ENCODE measurements at regions not wholly inside any gene's neighbourhood (a gene's known extent, or its start where the extent isn't known, plus 50 kb on each side); places are given as distances from the start of the nearest gene placed in this dataset.

DNA sequence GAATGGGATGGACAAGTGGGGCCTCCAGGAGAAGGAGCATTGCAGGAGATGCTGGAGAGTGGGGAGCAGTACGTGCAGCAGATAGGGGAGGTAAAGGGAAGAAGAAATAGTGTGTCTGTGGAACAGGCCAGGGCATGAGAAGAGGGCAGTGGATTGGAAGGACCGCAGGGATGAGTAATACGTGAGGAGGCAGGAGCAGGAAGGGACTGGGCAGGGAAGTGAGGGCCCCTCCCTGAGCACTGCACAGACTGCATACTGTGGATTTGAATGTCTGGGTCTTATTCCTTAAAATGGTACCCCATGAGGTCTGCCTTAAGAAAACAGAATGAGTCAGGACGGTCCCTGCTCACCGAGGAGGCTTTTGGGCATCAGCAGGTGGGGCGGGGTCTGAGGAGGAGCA is 210.0 kb upstream of the NDN start:
- Histone ChIP-seq H3K9me3 (no peaks in the 10 kb centered on the region), H3K36me3 (ENCODE audit: control insufficient read depth in 2 of 2, extremely low read depth in 1 of 2, insufficient read depth in 1 of 2, low read length in 1 of 2) (no peaks in the 10 kb centered on the region), H3K27ac (ENCODE audit: low read length) (no peak overlapping the region), H3K4me3 (ENCODE audit: control insufficient read depth in 1 of 2, extremely low read depth in 1 of 2, low read length in 1 of 2) (no peak overlapping the region), H3K27me3 (replicated peaks in 1 of 2; ENCODE audit: control insufficient read depth in 2 of 2, extremely low read depth in 1 of 2, insufficient read depth in 2 of 2, low read length in 1 of 2) (no peaks in the 10 kb centered on the region), H3K4me1 (ENCODE audit: control insufficient read depth in 1 of 2, extremely low read depth in 1 of 2, insufficient read depth in 2 of 2, low read length in 2 of 2) (no peaks in the 10 kb centered on the region)
- CTCF ChIA-PET = no interaction called here
- peaks cover 10 to 28% (median 11%) of the 10 kb centered on the region in 3 donors for H3K9me3 Mint-ChIP-seq
- WGBS (ENCODE audit: insufficient coverage) = 72% methylated on average over 4 of the region's 6 CpGs
- no peak for ATAC-seq (replicated peaks in 1 of 4)
- no peaks in the 10 kb centered on the region for H3K27me3 Mint-ChIP-seq
- no peaks in the 10 kb centered on the region for H3K36me3 Mint-ChIP-seq
- peaks cover 0 to 2% (median 0%) of the 10 kb centered on the region in 3 donors for H3K4me1 Mint-ChIP-seq
- POLR2A ChIA-PET = no interaction called here
- no peak for DNase-seq
- no peak overlapping the region for H3K27ac Mint-ChIP-seq
- no peak overlapping the region for H3K4me3 Mint-ChIP-seq

DNA sequence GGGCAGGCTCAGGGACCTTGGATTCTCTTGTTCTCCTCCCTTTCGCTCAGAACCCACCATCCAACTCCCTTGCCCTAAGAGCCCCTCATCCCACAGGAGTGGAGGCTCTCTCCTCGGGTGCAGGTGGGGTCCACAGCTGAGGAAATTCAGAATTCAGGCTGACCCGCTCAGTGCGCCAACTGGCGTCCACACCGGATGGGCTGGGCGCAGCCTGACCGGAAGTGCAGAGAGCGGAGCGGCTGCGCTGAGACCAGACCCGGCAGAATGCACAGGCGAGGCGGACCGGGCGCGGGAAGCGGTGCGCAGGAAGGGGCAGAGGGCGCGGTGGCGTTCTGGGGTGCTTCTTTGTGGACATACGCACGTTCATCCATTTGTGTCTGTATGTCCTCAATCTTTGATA is 210.4 kb upstream of the NDN start:
- no peaks in the 10 kb centered on the region for H3K9me3 ChIP-seq
- ATAC-seq (replicated peaks in 1 of 4) (no peak), DNase-seq (no peak)
- no peaks in the 10 kb centered on the region for H3K4me1 ChIP-seq (ENCODE audit: control insufficient read depth in 1 of 2, extremely low read depth in 1 of 2, insufficient read depth in 2 of 2, low read length in 2 of 2)
- H3K4me3 Mint-ChIP-seq = no peak overlapping the region
- H3K27me3 Mint-ChIP-seq = no peaks in the 10 kb centered on the region
- no peak overlapping the region for H3K27ac ChIP-seq (ENCODE audit: low read length)
- ChIA-PET POLR2A (no interaction called here), CTCF (no interaction called here)
- H3K4me1 Mint-ChIP-seq = peaks cover 0 to 2% (median 0%) of the 10 kb centered on the region in 3 donors
- H3K27ac Mint-ChIP-seq = no peak overlapping the region
- WGBS (ENCODE audit: insufficient coverage) = 45% methylated on average over 23 of the region's 24 CpGs
- no peak overlapping the region for H3K4me3 ChIP-seq (ENCODE audit: control insufficient read depth in 1 of 2, extremely low read depth in 1 of 2, low read length in 1 of 2)
- no peaks in the 10 kb centered on the region for H3K36me3 Mint-ChIP-seq
- H3K27me3 ChIP-seq (replicated peaks in 1 of 2; ENCODE audit: control insufficient read depth in 2 of 2, extremely low read depth in 1 of 2, insufficient read depth in 2 of 2, low read length in 1 of 2) = no peaks in the 10 kb centered on the region
- H3K36me3 ChIP-seq (ENCODE audit: control insufficient read depth in 2 of 2, extremely low read depth in 1 of 2, insufficient read depth in 1 of 2, low read length in 1 of 2) = no peaks in the 10 kb centered on the region
- H3K9me3 Mint-ChIP-seq = peaks cover 10 to 28% (median 15%) of the 10 kb centered on the region in 3 donors

DNA sequence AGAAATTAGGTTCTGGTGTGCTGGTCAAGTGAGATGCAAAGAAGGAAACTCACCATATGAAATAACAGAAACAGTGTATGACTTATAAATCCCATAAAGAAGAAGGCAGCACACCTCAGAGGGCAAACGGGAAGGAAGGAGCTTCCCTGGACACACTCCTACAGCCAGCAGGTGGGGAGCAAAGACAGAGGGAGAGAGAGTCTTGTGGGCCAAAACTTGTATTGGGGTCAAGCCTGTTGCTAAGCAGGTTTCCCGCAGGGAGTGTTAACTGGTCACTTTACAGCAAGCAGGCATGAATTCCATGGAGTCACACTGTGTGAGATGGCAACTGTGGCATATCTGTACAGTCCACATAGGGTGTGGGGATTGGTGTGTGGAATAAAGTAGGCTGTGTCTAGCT is 222.9 kb upstream of the NDN start:
- H3K9me3 Mint-ChIP-seq = peaks cover 0 to 11% (median 5%) of the 10 kb centered on the region in 3 donors
- POLR2A ChIA-PET = no interaction called here

DNA sequence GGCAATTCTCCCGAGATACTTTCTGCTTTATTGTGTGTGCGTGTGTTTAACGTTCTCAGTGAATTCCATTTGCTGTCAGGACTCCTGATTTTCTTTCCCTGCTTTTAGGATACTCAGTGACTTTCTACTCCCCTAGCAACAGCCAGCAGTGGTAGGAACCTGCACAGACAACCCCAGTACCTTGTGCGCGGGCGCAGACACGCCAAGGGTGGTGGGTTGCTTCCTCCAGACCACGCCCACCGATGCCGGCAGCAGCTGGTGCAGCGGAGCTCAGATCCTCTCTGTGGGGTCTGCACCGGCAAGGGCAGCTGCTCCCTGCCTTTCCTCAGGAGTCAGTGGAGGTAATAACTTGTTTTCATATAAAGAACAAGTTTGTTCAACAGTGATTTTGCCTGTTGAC is 225.1 kb upstream of the NDN start:
- no peaks in the 10 kb centered on the region for H3K9me3 ChIP-seq
- ATAC-seq (replicated peaks in 1 of 4) = no peak
- H3K27ac ChIP-seq (ENCODE audit: low read length) = no peak overlapping the region
- Mint-ChIP-seq H3K36me3 (no peaks in the 10 kb centered on the region), H3K27ac (no peak overlapping the region), H3K27me3 (no peaks in the 10 kb centered on the region), H3K4me3 (no peak overlapping the region), H3K9me3 (peaks cover 0 to 11% (median 5%) of the 10 kb centered on the region in 3 donors), H3K4me1 (no peaks in the 10 kb centered on the region)
- no peak overlapping the region for H3K4me3 ChIP-seq (ENCODE audit: control insufficient read depth in 1 of 2, extremely low read depth in 1 of 2, low read length in 1 of 2)
- ChIA-PET CTCF (no interaction called here), POLR2A (no interaction called here)
- no peak for DNase-seq
- 43% methylated on average over 6 of the region's 12 CpGs for WGBS (ENCODE audit: insufficient coverage)
- no peaks in the 10 kb centered on the region for H3K4me1 ChIP-seq (ENCODE audit: control insufficient read depth in 1 of 2, extremely low read depth in 1 of 2, insufficient read depth in 2 of 2, low read length in 2 of 2)
- no peaks in the 10 kb centered on the region for H3K36me3 ChIP-seq (ENCODE audit: control insufficient read depth in 2 of 2, extremely low read depth in 1 of 2, insufficient read depth in 1 of 2, low read length in 1 of 2)
- H3K27me3 ChIP-seq (replicated peaks in 1 of 2; ENCODE audit: control insufficient read depth in 2 of 2, extremely low read depth in 1 of 2, insufficient read depth in 2 of 2, low read length in 1 of 2) = no peaks in the 10 kb centered on the region

More for the DNA sequence above, 222.9 kb upstream of the NDN start:
- no peak overlapping the region for H3K27ac Mint-ChIP-seq
- CTCF ChIA-PET = no interaction called here
- Histone ChIP-seq H3K27ac (ENCODE audit: low read length) (no peak overlapping the region), H3K4me1 (ENCODE audit: control insufficient read depth in 1 of 2, extremely low read depth in 1 of 2, insufficient read depth in 2 of 2, low read length in 2 of 2) (no peaks in the 10 kb centered on the region), H3K27me3 (replicated peaks in 1 of 2; ENCODE audit: control insufficient read depth in 2 of 2, extremely low read depth in 1 of 2, insufficient read depth in 2 of 2, low read length in 1 of 2) (no peaks in the 10 kb centered on the region), H3K4me3 (ENCODE audit: control insufficient read depth in 1 of 2, extremely low read depth in 1 of 2, low read length in 1 of 2) (no peak overlapping the region), H3K36me3 (ENCODE audit: control insufficient read depth in 2 of 2, extremely low read depth in 1 of 2, insufficient read depth in 1 of 2, low read length in 1 of 2) (no peaks in the 10 kb centered on the region), H3K9me3 (no peaks in the 10 kb centered on the region)
- 0% methylated on average over 1 of the region's 2 CpGs for WGBS (ENCODE audit: insufficient coverage)
- H3K27me3 Mint-ChIP-seq = no peaks in the 10 kb centered on the region
- no peaks in the 10 kb centered on the region for H3K36me3 Mint-ChIP-seq
- H3K4me3 Mint-ChIP-seq = no peak overlapping the region
- no peak for DNase-seq
- ATAC-seq (replicated peaks in 1 of 4) = no peak
- H3K4me1 Mint-ChIP-seq = no peaks in the 10 kb centered on the region

GRCh38 chr15:23913081-23913480 is 226.0 kb upstream of the NDN start:
- ATAC-seq (replicated peaks in 1 of 4) = no peak
- H3K4me3 Mint-ChIP-seq = no peak overlapping the region

DNA sequence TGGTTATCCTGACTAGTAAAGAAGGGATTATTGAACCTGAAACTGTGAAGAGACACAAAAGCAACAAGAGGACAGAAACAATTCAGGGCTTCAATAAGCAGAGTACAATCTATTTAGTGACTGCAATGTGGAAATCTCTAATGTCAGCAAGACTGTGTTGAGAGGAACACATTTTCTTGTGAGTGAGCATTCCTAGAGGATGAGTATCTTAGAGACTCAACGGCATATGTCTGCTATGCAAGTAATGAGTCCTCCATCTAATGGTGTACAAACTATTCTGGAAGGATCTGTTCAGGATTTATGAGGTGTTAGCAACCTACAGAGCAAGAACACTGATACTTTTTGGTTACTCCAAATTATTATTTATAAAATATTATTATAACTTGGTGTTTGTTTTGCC is 226.5 kb upstream of the NDN start:
- H3K27ac Mint-ChIP-seq = no peak overlapping the region
- ChIA-PET CTCF (no interaction called here), POLR2A (no interaction called here)
- ATAC-seq (replicated peaks in 1 of 4) (no peak), DNase-seq (no peak)
- no CpG with 5 or more reads among the region's 1 CpG for WGBS (ENCODE audit: insufficient coverage)
- Histone ChIP-seq H3K27ac (ENCODE audit: low read length) (no peak overlapping the region), H3K36me3 (ENCODE audit: control insufficient read depth in 2 of 2, extremely low read depth in 1 of 2, insufficient read depth in 1 of 2, low read length in 1 of 2) (no peaks in the 10 kb centered on the region), H3K27me3 (replicated peaks in 1 of 2; ENCODE audit: control insufficient read depth in 2 of 2, extremely low read depth in 1 of 2, insufficient read depth in 2 of 2, low read length in 1 of 2) (no peaks in the 10 kb centered on the region), H3K9me3 (no peaks in the 10 kb centered on the region), H3K4me3 (ENCODE audit: control insufficient read depth in 1 of 2, extremely low read depth in 1 of 2, low read length in 1 of 2) (no peak overlapping the region), H3K4me1 (ENCODE audit: control insufficient read depth in 1 of 2, extremely low read depth in 1 of 2, insufficient read depth in 2 of 2, low read length in 2 of 2) (no peaks in the 10 kb centered on the region)
- H3K27me3 Mint-ChIP-seq = no peaks in the 10 kb centered on the region
- H3K4me3 Mint-ChIP-seq = no peak overlapping the region
- H3K4me1 Mint-ChIP-seq = no peaks in the 10 kb centered on the region
- no peaks in the 10 kb centered on the region for H3K36me3 Mint-ChIP-seq
- peaks cover 0 to 11% (median 5%) of the 10 kb centered on the region in 3 donors for H3K9me3 Mint-ChIP-seq

More at GRCh38 chr15:23913081-23913480, 226.0 kb upstream of the NDN start:
- no peaks in the 10 kb centered on the region for H3K4me1 ChIP-seq (ENCODE audit: control insufficient read depth in 1 of 2, extremely low read depth in 1 of 2, insufficient read depth in 2 of 2, low read length in 2 of 2)
- H3K36me3 ChIP-seq (ENCODE audit: control insufficient read depth in 2 of 2, extremely low read depth in 1 of 2, insufficient read depth in 1 of 2, low read length in 1 of 2) = no peaks in the 10 kb centered on the region
- H3K27me3 ChIP-seq (replicated peaks in 1 of 2; ENCODE audit: control insufficient read depth in 2 of 2, extremely low read depth in 1 of 2, insufficient read depth in 2 of 2, low read length in 1 of 2) = no peaks in the 10 kb centered on the region
- WGBS (ENCODE audit: insufficient coverage) = 60% methylated on average over 1 of the region's 5 CpGs
- CTCF ChIA-PET = no interaction called here
- Mint-ChIP-seq H3K36me3 (no peaks in the 10 kb centered on the region), H3K27ac (no peak overlapping the region), H3K9me3 (peaks cover 0 to 11% (median 5%) of the 10 kb centered on the region in 3 donors), H3K27me3 (no peaks in the 10 kb centered on the region), H3K4me1 (no peaks in the 10 kb centered on the region)
- no peak for DNase-seq
- no peak overlapping the region for H3K4me3 ChIP-seq (ENCODE audit: control insufficient read depth in 1 of 2, extremely low read depth in 1 of 2, low read length in 1 of 2)
- POLR2A ChIA-PET = no interaction called here
- no peaks in the 10 kb centered on the region for H3K9me3 ChIP-seq
- no peak overlapping the region for H3K27ac ChIP-seq (ENCODE audit: low read length)

- no peak overlapping the region for H3K27ac Mint-ChIP-seq
- no peaks in the 10 kb centered on the region for H3K4me1 ChIP-seq (ENCODE audit: control insufficient read depth in 1 of 2, extremely low read depth in 1 of 2, insufficient read depth in 2 of 2, low read length in 2 of 2)
- no peaks in the 10 kb centered on the region for H3K27me3 Mint-ChIP-seq
- no peak overlapping the region for H3K4me3 ChIP-seq (ENCODE audit: control insufficient read depth in 1 of 2, extremely low read depth in 1 of 2, low read length in 1 of 2)
- H3K36me3 ChIP-seq (ENCODE audit: control insufficient read depth in 2 of 2, extremely low read depth in 1 of 2, insufficient read depth in 1 of 2, low read length in 1 of 2) = no peaks in the 10 kb centered on the region
- POLR2A ChIA-PET = no interaction called here
- no peaks in the 10 kb centered on the region for H3K36me3 Mint-ChIP-seq
- H3K9me3 ChIP-seq = no peaks in the 10 kb centered on the region
- peaks cover 4 to 13% (median 6%) of the 10 kb centered on the region in 3 donors for H3K9me3 Mint-ChIP-seq
- WGBS (ENCODE audit: insufficient coverage) = no CpG with 5 or more reads among the region's 3 CpGs
- no peak overlapping the region for H3K27ac ChIP-seq (ENCODE audit: low read length)
- no peaks in the 10 kb centered on the region for H3K27me3 ChIP-seq (replicated peaks in 1 of 2; ENCODE audit: control insufficient read depth in 2 of 2, extremely low read depth in 1 of 2, insufficient read depth in 2 of 2, low read length in 1 of 2)
- ATAC-seq (replicated peaks in 1 of 4) = no peak
- H3K4me1 Mint-ChIP-seq = no peaks in the 10 kb centered on the region
- H3K4me3 Mint-ChIP-seq = no peak overlapping the region
- CTCF ChIA-PET = no interaction called here
- no peak for DNase-seq
These were observed 237.6 kb upstream of the NDN start for GRCh38 chr15:23924686-23925085.

All from T-cell (primary cell).